Lower leg skin (tissue), 4 donors: ENCODE measurements at regions not wholly inside any gene's neighbourhood (a gene's known extent, or its start where the extent isn't known, plus 50 kb on each side); places are given as distances from the start of the nearest gene placed in this dataset.
"Not testable (repeated sequence)": the region's sequence is repeated elsewhere in the genome, so short reads cannot be mapped to it uniquely, and the experiment has no call there.

Experiments
- DNase-seq, 2 donors: peaks; one replicate each; pipeline ENCODE4 v3.0.0-alpha.2; 2019; ENCODE audit warnings: low spot score in 2 of 2
- H3K4me3 ChIP-seq: fragments of 200-600 bp; sonication (generic); 2 replicates; pipeline ENCODE4 v1.5.1; 2017; ENCODE audit warnings: mild to moderate bottlenecking, low read depth; ENCODE audit not compliant: poor library complexity, severe bottlenecking
- CTCF ChIP-seq, 3 donors: fragments of 450-650 bp; IDR thresholded peaks; one replicate each; pipeline ENCODE4 v1.5.1; 2016; ENCODE audit warnings: antibody characterized with exemption in 3 of 3, mild to moderate bottlenecking in 3 of 3, moderate library complexity in 2 of 3
- POLR2A ChIP-seq, 2 donors: fragments of 450-650 bp; IDR thresholded peaks; one replicate each; pipeline ENCODE4 v1.6.1; 2016 to 2017; ENCODE audit warnings: antibody characterized with exemption in 2 of 2, mild to moderate bottlenecking in 1 of 2, moderate library complexity in 1 of 2
- WGBS, 2 donors: methylation state at CpG; one replicate each; pipeline ENCODE4 v1.1.5; 2018; 5-methylcytosine and 5-hydroxymethylcytosine counted together
- intact Hi-C: fragments of 100-400 bp; cut with DNase I; formaldehyde crosslinking; loops from one replicate; pipeline ENCODE4 v1.15.0; 2023; ENCODE audit warnings: low total_unique reads

GRCh38 chr7:94149789-94150545 is 145.8 kb upstream of the BET1 start:
- TF ChIP-seq CTCF (IDR thresholded peaks at IDR 0.05) = no peak
- no peak for TF ChIP-seq POLR2A (IDR thresholded peaks at IDR 0.05)
- 81 to 84% methylated on average over 5 of the region's 5 CpGs for WGBS, 2 donors
- intact Hi-C loops = no loop called here
- no peak for DNase-seq
- no peak overlapping the region for H3K4me3 ChIP-seq

- intact Hi-C loops = no loop called here
- no peak for DNase-seq
- no peak overlapping the region for H3K4me3 ChIP-seq
- TF ChIP-seq CTCF (IDR thresholded peaks at IDR 0.05) (no peak), POLR2A (IDR thresholded peaks at IDR 0.05) (no peak)
Observed at GRCh38 chr7:94154182-94154581, 150.0 kb upstream of the BET1 start.

- intact Hi-C loops = no loop called here
- DNase-seq = no peak
- WGBS, 2 donors = 38 to 44% methylated on average over 3 of the region's 3 CpGs
Observed at GRCh38 chr7:94154858-94155257, 150.7 kb upstream of the BET1 start.

GRCh38 chr7:94157659-94158306 is 153.6 kb upstream of the BET1 start:
- DNase-seq, intact Hi-C loops: not testable (repeated sequence)
- 79 to 92% methylated on average over 5 of the region's 5 CpGs for WGBS, 2 donors

More at GRCh38 chr7:94154858-94155257, 150.7 kb upstream of the BET1 start:
- TF ChIP-seq CTCF (IDR thresholded peaks at IDR 0.05) = no peak
- no peak for TF ChIP-seq POLR2A (IDR thresholded peaks at IDR 0.05)
- no peak overlapping the region for H3K4me3 ChIP-seq

DNA sequence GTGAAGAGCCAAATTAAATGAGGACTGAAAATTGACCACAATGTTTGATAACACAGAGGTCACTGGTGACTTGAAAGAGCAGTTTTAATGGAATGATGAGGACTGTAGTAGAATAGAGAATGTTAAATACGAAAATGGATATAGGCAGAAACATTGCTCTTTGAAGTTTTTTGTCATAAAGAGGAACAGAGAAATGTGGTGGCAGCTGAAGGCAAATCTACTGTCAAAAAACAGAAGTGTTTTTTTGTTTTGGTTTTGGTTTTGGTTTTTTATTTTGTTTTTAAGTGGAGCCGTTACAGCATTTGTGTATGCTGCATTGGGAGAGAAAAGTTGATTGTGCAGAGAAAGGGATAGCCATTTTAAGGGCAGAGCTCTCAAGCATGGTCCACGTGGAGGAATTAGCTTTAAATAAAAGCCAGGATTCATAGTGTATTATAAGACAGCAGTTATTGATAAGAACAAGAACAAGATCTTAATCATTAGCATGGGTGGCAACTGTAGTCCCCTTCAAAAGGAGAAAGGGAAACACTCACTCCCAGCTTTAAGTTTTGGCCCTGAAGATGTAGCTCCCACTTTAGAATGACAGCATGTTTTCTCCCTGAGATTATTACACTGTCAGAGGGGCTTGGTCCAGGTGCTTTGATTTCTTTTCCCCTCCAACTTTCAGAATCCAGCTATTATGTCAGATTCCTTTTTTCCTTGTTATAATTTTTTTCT is 156.7 kb upstream of the BET1 start:
- intact Hi-C loops = no loop called here
- WGBS, 2 donors = 49 to 54% methylated on average over 3 of the region's 3 CpGs
- TF ChIP-seq CTCF (IDR thresholded peaks at IDR 0.05) = no peak
- TF ChIP-seq POLR2A (IDR thresholded peaks at IDR 0.05) = no peak
- H3K4me3 ChIP-seq = no peak overlapping the region
- DNase-seq = no peak

More at GRCh38 chr7:94157659-94158306, 153.6 kb upstream of the BET1 start:
- not testable (repeated sequence) for H3K4me3 ChIP-seq

DNA sequence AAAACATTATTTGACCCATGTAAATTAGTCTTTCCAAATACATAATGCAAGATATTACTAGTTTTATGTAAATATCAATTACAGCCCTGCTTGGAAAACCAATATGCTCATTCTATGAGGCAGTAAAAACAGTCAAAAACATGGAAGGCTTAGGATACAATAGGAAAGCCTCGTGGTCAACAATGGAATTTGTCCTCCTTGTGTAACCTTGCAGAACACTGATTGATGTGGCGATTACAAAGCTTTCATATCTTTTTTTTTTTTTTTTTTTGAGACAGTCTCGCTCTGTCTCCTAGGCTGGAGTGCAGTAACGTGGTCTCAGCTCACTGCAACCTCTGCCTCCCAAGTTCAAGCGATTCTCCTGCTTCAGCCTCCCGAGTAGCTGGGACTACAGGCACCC is 157.3 kb upstream of the BET1 start:
- no peak overlapping the region for H3K4me3 ChIP-seq
- WGBS, 2 donors = 89 to 91% methylated on average over 6 of the region's 6 CpGs
- DNase-seq = no peak
- TF ChIP-seq POLR2A (IDR thresholded peaks at IDR 0.05) (no peak), CTCF (IDR thresholded peaks at IDR 0.05) (no peak)
- intact Hi-C loops = no loop called here
